ENCODE measurements at regions not wholly inside any gene's neighbourhood (a gene's known extent, or its start where the extent isn't known, plus 50 kb on each side); places are given as distances from the start of the nearest gene placed in this dataset.

DNA sequence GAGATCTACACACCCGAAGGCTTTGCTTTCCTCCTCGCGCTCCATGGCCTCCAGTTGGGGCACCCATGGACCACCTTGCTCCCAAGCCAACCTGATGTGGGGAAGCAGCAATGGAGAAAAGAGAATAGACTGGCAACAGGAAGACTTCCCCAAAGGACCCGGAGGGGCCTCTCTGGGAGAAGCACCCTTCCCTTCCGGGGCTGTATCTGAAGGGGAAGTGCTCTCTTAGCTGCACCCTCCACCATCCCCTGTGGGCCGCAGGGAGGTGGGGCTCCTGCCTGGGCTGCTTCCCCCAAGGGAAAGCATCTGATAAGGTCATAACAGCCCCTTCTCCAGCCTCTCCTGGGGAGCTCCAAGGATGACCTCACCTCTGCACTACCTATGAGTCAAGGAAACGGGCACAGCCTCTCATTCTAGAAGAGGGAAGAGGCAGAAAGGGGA lies 100.2 kb downstream of the RIPK4 start:
- Histone ChIP-seq H3K27ac (ENCODE audit: low read depth, low read length) (no peak overlapping the region), H3K27me3 (ENCODE audit: insufficient read depth, low read length) (no peaks in the 10 kb centered on the region), H3K9me3 (ENCODE audit: low read depth, low read length) (no peaks in the 10 kb centered on the region), H3K4me1 (ENCODE audit: insufficient read depth, low read length) (peaks cover 15% of the 10 kb centered on the region), H2AFZ (ENCODE audit: low read length) (no peak overlapping the region), H3K4me3 (ENCODE audit: insufficient read depth, low read length) (no peak overlapping the region), H3K36me3 (ENCODE audit: insufficient read depth, low read length) (no peaks in the 10 kb centered on the region), H3K79me2 (ENCODE audit: insufficient read depth, low read length) (no peaks in the 10 kb centered on the region), H4K20me1 (ENCODE audit: insufficient read depth, low read length) (no peaks in the 10 kb centered on the region), H3K4me2 (ENCODE audit: insufficient read depth, low read length) (no peak overlapping the region)
- DNase-seq (ENCODE audit: insufficient read length, low spot score, missing footprints), result no peak
- TF ChIP-seq, protein P1, sequence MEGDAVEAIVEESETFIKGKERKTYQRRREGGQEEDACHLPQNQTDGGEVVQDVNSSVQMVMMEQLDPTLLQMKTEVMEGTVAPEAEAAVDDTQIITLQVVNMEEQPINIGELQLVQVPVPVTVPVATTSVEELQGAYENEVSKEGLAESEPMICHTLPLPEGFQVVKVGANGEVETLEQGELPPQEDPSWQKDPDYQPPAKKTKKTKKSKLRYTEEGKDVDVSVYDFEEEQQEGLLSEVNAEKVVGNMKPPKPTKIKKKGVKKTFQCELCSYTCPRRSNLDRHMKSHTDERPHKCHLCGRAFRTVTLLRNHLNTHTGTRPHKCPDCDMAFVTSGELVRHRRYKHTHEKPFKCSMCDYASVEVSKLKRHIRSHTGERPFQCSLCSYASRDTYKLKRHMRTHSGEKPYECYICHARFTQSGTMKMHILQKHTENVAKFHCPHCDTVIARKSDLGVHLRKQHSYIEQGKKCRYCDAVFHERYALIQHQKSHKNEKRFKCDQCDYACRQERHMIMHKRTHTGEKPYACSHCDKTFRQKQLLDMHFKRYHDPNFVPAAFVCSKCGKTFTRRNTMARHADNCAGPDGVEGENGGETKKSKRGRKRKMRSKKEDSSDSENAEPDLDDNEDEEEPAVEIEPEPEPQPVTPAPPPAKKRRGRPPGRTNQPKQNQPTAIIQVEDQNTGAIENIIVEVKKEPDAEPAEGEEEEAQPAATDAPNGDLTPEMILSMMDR (IDR thresholded peaks at IDR 0.05; ENCODE audit: extremely low read depth, low read depth, low read length), result no peak

DNA sequence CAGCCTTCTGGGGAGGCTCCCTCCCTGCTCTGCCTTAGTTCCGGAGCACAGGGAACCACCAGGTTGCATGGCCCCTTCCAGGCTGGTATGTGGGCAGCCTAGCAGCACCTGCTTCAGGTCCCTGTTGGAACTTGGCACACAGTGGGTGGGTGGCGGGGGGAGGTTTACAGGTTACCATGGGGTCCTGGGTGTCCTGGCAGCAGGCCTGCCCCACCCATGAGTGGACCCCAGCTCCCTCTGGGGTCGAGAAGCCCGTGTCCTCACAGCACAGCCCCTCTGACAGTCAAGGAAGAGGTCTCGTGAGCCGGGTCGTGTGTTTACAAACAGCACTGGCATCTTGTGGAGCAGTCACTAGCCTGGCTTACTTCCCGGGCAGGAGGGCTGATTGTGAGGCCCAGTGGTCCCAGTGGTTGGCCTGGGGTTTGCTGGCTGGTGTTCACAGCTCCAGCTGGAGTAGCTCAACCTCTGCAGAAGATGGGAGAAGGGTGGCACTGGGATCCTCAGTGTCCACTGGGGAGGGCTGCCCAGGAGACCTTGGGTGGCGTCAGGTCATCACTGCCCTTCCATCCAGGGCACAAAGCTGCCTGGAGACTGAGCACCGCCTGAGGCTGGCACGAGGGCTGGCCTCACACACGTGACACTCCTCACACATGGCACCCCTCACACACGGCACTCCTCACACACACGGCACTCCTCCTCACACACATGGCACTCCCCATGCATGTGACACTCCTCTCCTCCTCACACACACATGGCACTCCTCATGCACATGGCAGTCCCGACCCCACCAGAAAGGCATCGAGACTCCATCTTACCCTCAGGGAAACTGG lies 100.9 kb downstream of the RIPK4 start:
- Histone ChIP-seq H3K4me2 (ENCODE audit: insufficient read depth, low read length) (no peak overlapping the region), H3K27ac (ENCODE audit: low read depth, low read length) (peak overlapping the region; percentile 76), H2AFZ (ENCODE audit: low read length) (no peak overlapping the region), H4K20me1 (ENCODE audit: insufficient read depth, low read length) (no peaks in the 10 kb centered on the region), H3K79me2 (ENCODE audit: insufficient read depth, low read length) (no peaks in the 10 kb centered on the region), H3K36me3 (ENCODE audit: insufficient read depth, low read length) (no peaks in the 10 kb centered on the region), H3K4me3 (ENCODE audit: insufficient read depth, low read length) (no peak overlapping the region), H3K9me3 (ENCODE audit: low read depth, low read length) (no peaks in the 10 kb centered on the region), H3K4me1 (ENCODE audit: insufficient read depth, low read length) (peaks cover 15% of the 10 kb centered on the region), H3K27me3 (ENCODE audit: insufficient read depth, low read length) (no peaks in the 10 kb centered on the region)
- TF ChIP-seq, protein P1 (IDR thresholded peaks at IDR 0.05; ENCODE audit: extremely low read depth, low read depth, low read length), result no peak
- peak; percentile 74 for DNase-seq (ENCODE audit: insufficient read length, low spot score, missing footprints)

DNA sequence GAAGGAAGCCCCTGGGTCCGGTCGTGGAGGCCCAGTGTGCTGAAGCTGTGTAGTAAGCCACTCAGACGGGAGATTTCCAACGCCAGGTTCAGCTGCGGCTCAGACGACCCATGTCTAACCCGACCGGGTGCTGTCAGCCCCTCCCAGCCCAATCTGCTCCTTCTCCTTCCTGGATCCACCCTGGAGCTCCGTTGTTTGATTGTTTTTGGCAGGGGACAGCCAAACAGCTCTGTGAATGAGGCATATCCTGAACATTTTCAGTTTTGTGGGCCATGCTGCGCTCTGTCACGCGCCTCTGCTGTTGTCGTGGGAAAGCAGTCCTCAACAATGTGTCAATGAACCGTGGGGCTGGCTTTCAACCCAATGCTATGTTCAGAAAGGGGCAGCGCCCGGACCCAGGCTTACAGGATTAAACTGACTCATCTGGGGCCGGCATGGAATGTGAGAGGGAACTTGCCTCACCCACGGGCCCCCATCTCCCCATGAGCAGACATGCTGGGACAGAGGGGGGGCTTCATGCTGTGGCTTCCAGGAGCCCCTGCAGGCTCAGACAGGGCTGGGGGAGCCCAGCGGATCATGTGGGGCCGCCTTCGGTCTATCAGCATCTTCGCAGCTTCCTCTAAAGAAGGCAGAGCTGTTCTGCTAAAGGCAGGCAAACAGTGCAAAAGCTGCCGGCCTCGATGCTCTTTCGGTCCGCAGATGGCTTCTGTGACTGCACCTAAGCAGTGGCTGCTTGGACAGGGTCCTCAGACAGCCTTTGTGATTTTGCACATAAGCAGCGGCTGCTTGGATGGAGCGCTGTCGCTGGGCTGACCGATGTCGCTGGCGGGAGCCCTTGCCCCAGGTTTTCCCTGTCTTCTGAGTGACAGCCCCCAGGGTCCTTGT lies 101.7 kb downstream of the RIPK4 start:
- H3K79me2 ChIP-seq (ENCODE audit: insufficient read depth, low read length), result no peaks in the 10 kb centered on the region
- H3K27me3 ChIP-seq (ENCODE audit: insufficient read depth, low read length), result no peaks in the 10 kb centered on the region
- peak overlapping the region; percentile 30 for H3K4me3 ChIP-seq (ENCODE audit: insufficient read depth, low read length)
- no peaks in the 10 kb centered on the region for H3K36me3 ChIP-seq (ENCODE audit: insufficient read depth, low read length)
- TF ChIP-seq, protein P1 (IDR thresholded peaks at IDR 0.05; ENCODE audit: extremely low read depth, low read depth, low read length), result no peak
- peak overlapping the region; percentile 76 for H3K27ac ChIP-seq (ENCODE audit: low read depth, low read length)
- H2AFZ ChIP-seq (ENCODE audit: low read length), result peak overlapping the region; percentile 76
- H4K20me1 ChIP-seq (ENCODE audit: insufficient read depth, low read length), result no peaks in the 10 kb centered on the region
- H3K4me1 ChIP-seq (ENCODE audit: insufficient read depth, low read length), result peaks cover 22% of the 10 kb centered on the region
- H3K9me3 ChIP-seq (ENCODE audit: low read depth, low read length), result no peaks in the 10 kb centered on the region
- peak; percentile 97 for DNase-seq (ENCODE audit: insufficient read length, low spot score, missing footprints)
- peak overlapping the region; percentile 40 for H3K4me2 ChIP-seq (ENCODE audit: insufficient read depth, low read length)
